IPS-20b (cell line): ENCODE measurements at regions not wholly inside any gene's neighbourhood (a gene's known extent, or its start where the extent isn't known, plus 50 kb on each side); places are given as distances from the start of the nearest gene placed in this dataset.

Experiments
- H3K27ac ChIP-seq: one replicate; pipeline ENCODE4 v1.5.1; 2013; ENCODE audit warnings: low read length
- H3K27me3 ChIP-seq: 2 replicates; pipeline ENCODE4 v1.6.1; 2013; ENCODE audit warnings: mild to moderate bottlenecking, low read length, inconsistent platforms; ENCODE audit not compliant: insufficient read depth
- H3K36me3 ChIP-seq: 2 replicates; pipeline ENCODE4 v1.6.1; 2013; ENCODE audit warnings: low read depth, mild to moderate bottlenecking, inconsistent platforms, low read length, moderate library complexity; ENCODE audit not compliant: insufficient read depth
- H3K4me1 ChIP-seq: 2 replicates; pipeline ENCODE4 v1.6.1; 2013; ENCODE audit warnings: mild to moderate bottlenecking, control low read depth, inconsistent platforms, low read length, moderate library complexity; ENCODE audit not compliant: insufficient read depth
- H3K4me3 ChIP-seq: 2 replicates; pipeline ENCODE4 v1.5.1; 2013; ENCODE audit warnings: mild to moderate bottlenecking, low read length, inconsistent platforms
- H3K9ac ChIP-seq: 2 replicates; pipeline ENCODE4 v1.6.1; 2013; ENCODE audit warnings: low read depth, mild to moderate bottlenecking, inconsistent platforms, low read length, moderate library complexity
- H3K9me3 ChIP-seq: 2 replicates; pipeline ENCODE4 v1.6.1; 2013; ENCODE audit warnings: mild to moderate bottlenecking, low read depth, low read length, inconsistent platforms; ENCODE audit not compliant: insufficient read depth

DNA sequence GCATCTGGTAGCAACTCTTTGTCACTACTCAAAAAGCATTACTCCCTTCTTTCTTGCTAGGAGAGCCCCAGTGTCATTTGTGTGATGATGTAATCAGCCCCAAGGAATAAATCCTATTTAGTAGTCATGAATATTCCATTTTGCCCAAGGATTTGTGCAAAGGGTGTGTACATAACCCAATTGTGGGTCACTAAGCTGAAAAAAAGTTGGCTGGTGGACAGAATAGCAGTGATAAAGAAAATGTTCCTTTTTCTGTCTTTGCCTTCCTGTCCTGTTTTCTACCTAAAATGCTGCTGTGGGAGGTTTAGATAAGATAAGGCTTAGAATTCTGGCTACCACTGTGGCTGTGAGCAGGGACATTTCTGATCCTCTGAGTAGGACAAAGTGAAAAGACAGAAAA lies 223.1 kb upstream of the ITGA1 start:
- H3K4me3 ChIP-seq = no peak overlapping the region
- H3K27ac ChIP-seq = no peak overlapping the region
- H3K9ac ChIP-seq = no peak overlapping the region
- H3K27me3 ChIP-seq = no peaks in the 10 kb centered on the region
- no peaks in the 10 kb centered on the region for H3K9me3 ChIP-seq
- no peaks in the 10 kb centered on the region for H3K4me1 ChIP-seq
- H3K36me3 ChIP-seq = no peaks in the 10 kb centered on the region

DNA sequence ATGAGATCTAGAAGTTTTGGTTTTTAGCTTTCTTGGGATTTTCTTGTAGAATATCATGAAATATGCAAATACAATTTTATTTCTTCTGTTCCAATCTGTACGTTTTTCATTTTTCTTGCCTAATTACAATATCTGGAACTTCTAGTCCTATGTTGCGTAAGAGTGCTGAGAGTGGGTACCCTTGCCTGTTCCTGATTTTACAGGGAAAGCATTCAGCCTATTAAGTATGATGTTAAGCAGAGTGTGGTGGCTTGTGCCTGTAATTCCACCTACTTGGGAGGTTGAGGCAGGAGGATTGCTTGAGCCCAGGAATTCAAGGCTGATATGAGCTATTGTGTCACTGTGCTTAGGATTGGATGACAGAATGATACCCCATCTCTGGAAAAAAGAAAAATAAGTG lies 210.2 kb upstream of the ITGA1 start:
- Histone ChIP-seq H3K4me1 (no peaks in the 10 kb centered on the region), H3K27me3 (no peaks in the 10 kb centered on the region), H3K36me3 (no peaks in the 10 kb centered on the region), H3K9me3 (no peaks in the 10 kb centered on the region), H3K4me3 (no peak overlapping the region), H3K9ac (no peak overlapping the region), H3K27ac (no peak overlapping the region)

DNA sequence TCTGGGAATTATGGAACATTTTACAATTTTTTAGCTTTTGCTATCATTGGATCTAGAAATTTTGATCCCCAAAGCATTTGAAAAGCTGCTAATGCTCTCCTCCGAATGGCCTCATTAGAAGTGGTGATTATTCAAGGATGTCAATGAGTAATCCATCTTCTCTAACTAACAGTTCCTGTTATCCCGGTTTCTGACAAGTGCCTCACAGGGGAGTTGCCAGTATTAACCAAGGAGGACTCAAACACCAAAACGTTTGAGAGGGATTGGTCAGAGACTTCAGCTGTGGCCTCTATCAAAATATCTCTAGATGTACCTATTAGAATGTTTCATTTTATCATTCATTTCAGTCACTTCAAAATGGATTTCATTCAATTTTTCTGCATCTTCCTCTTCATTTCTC lies 208.3 kb upstream of the ITGA1 start:
- Histone ChIP-seq H3K9me3 (no peaks in the 10 kb centered on the region), H3K36me3 (no peaks in the 10 kb centered on the region), H3K4me3 (no peak overlapping the region), H3K4me1 (no peaks in the 10 kb centered on the region), H3K27me3 (no peaks in the 10 kb centered on the region), H3K9ac (no peak overlapping the region), H3K27ac (no peak overlapping the region)

DNA sequence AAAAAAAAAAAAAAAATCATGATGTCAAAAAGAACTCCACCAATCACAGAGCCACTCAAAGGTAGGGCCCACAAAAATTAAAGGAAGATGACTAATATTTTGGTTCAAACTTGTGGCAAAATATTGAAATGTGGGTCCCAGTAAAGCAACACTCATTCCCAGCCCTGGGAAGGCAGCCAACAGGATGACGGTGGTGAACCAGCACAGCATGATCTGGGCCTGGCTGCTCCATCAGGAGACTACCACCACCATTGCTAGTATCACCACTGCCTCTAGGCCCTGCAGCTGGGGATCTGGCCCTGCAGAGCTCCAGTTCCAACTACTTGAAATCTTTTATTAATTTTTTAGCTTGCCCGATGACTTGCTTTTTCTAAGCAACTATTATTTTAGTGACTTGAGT lies 206.8 kb upstream of the ITGA1 start:
- Histone ChIP-seq H3K9ac (no peak overlapping the region), H3K27ac (no peak overlapping the region), H3K4me1 (no peaks in the 10 kb centered on the region), H3K27me3 (no peaks in the 10 kb centered on the region), H3K36me3 (no peaks in the 10 kb centered on the region), H3K4me3 (no peak overlapping the region), H3K9me3 (no peaks in the 10 kb centered on the region)

DNA sequence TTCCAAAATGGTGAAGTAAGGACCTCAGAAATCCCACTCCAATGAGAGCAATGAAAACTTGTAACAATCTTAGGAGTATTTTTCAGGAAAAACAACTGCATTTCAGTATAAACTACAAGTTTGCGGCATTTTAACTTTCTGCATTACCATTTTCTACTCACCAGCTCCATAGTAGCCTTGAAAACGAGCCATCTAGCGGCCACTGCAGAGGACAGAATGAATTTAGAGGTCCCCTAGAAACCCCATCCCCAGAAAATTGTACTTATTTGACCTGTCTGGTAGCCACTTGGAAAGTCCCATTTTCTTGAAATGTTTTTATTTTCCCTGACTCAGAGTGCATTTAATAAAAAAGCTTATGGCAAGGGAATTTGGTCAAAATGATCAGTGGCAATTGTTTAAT lies 205.4 kb upstream of the ITGA1 start:
- H3K9me3 ChIP-seq = no peaks in the 10 kb centered on the region
- H3K36me3 ChIP-seq = no peaks in the 10 kb centered on the region
- H3K4me3 ChIP-seq = no peak overlapping the region
- no peaks in the 10 kb centered on the region for H3K27me3 ChIP-seq
- no peak overlapping the region for H3K27ac ChIP-seq
- no peak overlapping the region for H3K9ac ChIP-seq
- no peaks in the 10 kb centered on the region for H3K4me1 ChIP-seq

DNA sequence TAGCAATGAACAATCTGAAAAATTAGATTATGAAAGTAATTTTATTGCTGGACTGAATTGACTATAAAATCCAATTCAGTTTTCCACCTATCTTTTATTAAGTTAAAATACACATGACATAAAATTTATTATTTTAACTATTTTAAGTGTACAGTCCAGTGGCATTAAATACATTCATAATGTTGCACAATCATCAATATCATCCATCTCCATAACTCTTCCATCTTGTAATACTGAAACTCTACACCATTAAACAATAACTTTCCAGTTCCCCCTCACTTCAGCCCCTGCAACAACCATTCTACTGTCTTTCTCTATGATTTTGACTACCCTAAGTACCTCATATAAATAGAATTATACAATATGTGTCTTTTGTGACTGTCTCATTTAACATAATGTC lies 200.6 kb upstream of the ITGA1 start:
- no peaks in the 10 kb centered on the region for H3K36me3 ChIP-seq
- no peaks in the 10 kb centered on the region for H3K9me3 ChIP-seq
- no peaks in the 10 kb centered on the region for H3K27me3 ChIP-seq
- no peak overlapping the region for H3K9ac ChIP-seq
- no peaks in the 10 kb centered on the region for H3K4me1 ChIP-seq
- H3K4me3 ChIP-seq = no peak overlapping the region
- no peak overlapping the region for H3K27ac ChIP-seq

DNA sequence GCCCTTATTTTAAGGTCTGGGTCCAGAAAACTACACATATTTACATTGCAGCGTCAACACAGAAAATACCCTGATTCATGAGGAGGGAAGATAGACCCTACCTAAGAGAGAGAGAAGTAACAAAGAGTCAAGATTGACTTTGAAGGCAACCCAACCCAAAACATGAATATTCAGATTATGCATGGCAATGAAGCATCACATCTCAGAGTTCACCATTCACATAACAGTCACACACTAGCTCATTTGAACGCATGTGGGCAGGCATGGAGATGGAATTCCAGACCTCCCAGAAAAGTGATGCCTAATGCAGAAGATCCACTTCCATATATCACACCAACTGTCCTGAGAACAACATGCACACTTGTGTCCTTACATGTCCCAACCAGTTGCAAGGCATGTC lies 190.1 kb upstream of the ITGA1 start:
- H3K27ac ChIP-seq = no peak overlapping the region
- H3K4me3 ChIP-seq = no peak overlapping the region
- no peaks in the 10 kb centered on the region for H3K36me3 ChIP-seq
- H3K27me3 ChIP-seq = no peaks in the 10 kb centered on the region
- no peak overlapping the region for H3K9ac ChIP-seq
- H3K4me1 ChIP-seq = peaks cover 7% of the 10 kb centered on the region; the same call in 1 of the 2 replicates
- no peaks in the 10 kb centered on the region for H3K9me3 ChIP-seq

DNA sequence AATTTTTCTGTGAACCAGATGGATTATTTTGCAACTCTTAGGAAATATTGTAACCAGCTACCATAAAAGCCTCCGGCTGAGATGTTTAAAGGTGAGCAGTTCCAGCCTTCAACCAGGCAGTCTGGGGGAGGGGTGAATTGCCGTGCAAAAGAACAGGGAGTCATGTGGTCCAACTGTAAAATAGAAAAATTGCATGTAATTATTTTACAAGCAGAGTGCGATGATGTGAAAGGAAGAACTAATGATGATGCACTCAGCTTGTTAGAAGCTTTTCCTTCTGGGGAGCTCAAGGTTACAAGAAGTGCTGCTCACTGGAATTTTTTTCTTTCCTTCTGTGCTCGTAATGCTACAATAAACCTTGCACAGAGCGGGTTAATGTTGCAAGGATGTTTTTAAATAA lies 188.7 kb upstream of the ITGA1 start:
- Histone ChIP-seq H3K9ac (no peak overlapping the region), H3K4me1 (peaks cover 7% of the 10 kb centered on the region; the same call in 1 of the 2 replicates), H3K27ac (no peak overlapping the region), H3K4me3 (no peak overlapping the region), H3K9me3 (no peaks in the 10 kb centered on the region), H3K27me3 (no peaks in the 10 kb centered on the region), H3K36me3 (no peaks in the 10 kb centered on the region)

DNA sequence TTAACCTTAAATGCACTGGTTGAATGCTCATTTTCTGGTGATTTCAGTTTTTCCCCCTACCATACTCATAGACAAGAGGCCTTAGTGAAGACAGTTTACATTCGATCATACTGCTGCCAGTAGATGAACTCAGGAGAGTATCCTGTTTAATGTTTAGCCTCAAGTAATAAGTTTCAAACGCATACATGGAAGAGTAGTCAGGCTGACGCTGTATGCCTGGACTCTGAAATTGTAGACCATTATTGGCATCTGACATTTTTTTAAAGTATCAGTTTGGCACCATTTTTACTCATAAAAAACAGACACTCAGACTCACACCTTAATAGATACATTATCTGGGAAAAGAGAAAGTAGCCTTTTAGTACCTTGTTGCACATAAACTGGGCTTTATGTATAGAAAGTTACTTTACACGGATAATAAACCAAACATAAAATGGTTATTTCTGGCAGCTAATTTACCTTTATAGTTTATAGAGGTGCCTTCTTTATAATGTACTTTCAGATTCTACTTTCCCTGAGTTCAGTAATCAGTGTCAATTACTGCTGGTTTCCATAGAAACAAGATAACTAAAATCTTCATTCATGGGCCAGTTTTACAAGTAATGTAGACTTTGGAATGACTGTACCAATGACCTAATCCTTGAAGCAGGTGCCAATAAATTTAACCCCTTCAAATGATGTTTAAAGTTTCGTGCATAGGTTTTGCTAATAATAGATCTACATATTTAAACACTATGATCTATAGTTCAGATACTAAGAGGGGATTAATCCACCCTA lies 183.8 kb upstream of the ITGA1 start:
- no peak overlapping the region for H3K4me3 ChIP-seq
- no peak overlapping the region for H3K9ac ChIP-seq
- H3K27ac ChIP-seq = no peak overlapping the region
- H3K36me3 ChIP-seq = no peaks in the 10 kb centered on the region
- peaks cover 7% of the 10 kb centered on the region; the same call in 1 of the 2 replicates for H3K4me1 ChIP-seq
- H3K27me3 ChIP-seq = no peaks in the 10 kb centered on the region
- no peaks in the 10 kb centered on the region for H3K9me3 ChIP-seq

DNA sequence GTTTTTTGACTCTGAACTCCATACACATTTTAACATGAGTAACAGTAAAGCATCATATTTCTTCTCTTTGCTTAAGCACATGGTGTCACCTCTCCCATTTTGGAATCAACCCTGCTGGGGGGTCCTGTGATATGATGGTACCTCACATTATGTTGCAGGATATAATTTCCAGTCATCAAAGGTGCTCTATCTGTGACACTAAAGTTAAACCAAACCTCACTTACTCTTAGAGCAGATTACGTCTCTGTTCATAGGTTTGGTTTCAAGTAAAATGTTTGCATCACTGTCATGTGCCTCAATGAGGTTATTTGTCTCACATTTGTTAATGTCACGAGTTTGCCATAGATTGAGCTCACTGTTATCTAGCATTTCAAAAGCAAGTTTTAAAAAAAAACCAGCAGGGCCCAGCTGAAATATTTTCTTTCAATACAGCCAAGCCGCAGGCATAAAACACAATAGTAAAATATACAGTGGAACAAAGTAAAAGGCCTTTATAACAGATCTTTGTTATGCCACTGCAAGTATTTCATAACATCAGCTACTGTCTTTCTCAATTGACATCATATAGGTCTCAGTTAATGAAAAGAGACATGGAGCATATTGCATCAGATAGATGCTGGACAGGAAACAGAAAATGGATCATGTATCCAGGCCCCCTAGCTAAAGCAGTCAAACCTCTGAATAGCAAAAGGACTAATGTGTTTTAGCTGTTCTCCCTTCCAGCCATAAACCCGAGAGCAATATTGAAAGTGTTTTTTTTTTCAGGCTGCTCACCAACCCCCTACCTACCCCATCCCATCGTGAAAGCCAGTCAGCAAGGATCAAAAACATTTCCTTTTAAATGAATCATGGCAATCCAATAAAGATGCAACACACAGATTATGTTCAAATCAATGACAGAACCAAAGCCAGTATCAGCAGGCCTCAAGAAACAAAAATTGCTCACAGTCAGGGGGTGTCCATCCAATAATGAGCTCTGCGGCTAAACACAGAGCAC lies 182.1 kb upstream of the ITGA1 start:
- Histone ChIP-seq H3K9me3 (no peaks in the 10 kb centered on the region), H3K4me1 (no peaks in the 10 kb centered on the region), H3K27me3 (no peaks in the 10 kb centered on the region), H3K27ac (no peak overlapping the region), H3K4me3 (no peak overlapping the region), H3K36me3 (no peaks in the 10 kb centered on the region), H3K9ac (no peak overlapping the region)

DNA sequence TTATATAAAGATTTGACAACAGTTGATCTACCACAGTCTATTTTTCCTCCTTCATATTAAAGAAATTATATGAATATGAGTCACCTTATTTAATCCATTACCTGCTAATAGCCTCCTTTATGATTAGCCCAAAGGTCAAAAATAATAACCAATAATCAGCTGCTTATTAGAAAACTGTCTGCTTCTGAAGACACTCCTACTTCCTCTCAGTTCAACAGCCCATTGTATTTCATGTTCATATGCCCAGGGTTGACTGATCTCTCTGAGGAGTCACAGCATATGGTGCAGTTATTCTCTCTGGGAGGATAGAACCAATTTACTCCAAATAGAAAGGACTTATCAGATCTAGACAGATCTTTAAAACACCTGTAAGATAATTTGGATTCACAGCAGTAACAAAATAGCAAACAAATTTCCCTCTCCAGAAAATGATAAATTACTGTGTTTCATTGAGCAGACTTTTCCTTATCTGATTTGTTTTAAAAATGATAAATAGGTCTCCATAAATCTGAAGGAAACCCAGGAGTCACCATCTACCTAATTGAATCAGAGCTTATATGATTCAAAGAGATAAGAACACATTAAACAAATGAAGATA lies 180.4 kb upstream of the ITGA1 start:
- no peaks in the 10 kb centered on the region for H3K36me3 ChIP-seq
- no peak overlapping the region for H3K27ac ChIP-seq
- no peak overlapping the region for H3K4me3 ChIP-seq
- no peaks in the 10 kb centered on the region for H3K27me3 ChIP-seq
- H3K9me3 ChIP-seq = no peaks in the 10 kb centered on the region
- H3K9ac ChIP-seq = no peak overlapping the region
- H3K4me1 ChIP-seq = no peaks in the 10 kb centered on the region
